Left kidney (tissue), 1 donor: ENCODE measurements at regions not wholly inside any gene's neighbourhood (a gene's known extent, or its start where the extent isn't known, plus 50 kb on each side); places are given as distances from the start of the nearest gene placed in this dataset.

ENCODE experiments used
- DNase-seq: peaks from one replicate; pipeline ENCODE4 v3.0.0-alpha.2; 2013

DNA sequence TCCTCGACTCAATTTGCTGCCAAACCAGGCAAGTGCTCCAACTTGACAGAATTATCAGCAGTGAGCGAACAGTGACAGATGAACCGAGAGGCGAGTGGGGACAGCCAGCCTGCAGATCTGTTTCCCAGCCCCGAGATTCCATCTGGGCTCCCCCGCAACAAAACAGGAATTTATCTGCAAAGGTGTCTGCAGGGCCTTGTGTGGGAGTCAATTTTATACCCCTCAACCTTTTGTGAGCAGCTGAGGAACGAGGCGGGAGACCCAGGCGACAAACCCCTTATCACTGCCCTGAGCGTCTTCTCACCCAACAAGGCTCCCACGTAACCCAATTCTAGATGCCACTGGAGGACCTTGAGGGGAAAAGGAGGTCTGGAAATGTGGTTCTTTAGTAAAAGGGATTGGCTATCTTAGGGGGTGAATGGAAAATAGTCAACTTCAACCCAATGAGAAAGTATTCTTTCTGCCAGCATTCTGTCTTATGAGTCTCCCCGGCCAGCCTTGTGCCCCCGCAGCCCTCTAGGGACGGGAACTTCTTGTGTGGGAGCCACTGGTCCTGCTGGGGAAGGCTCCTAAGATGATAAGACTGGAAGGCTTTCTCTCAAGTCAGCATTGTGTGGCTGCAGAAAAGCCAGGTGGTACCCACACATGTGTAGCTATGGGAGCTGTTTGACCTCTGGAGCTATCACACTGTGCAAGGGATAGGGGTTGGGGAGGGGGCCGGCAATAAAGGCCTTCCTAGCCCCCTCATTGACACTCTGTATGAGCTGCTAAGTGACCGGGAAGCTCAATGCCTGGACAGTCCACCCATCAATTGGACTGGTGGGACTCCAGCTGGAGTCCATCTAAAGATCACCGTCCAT, 527.9 kb downstream of the SHQ1 start:
- no peak for DNase-seq

GRCh38 chr3:72319194-72320094, 528.8 kb downstream of the SHQ1 start:
- DNase-seq, result no peak

DNA sequence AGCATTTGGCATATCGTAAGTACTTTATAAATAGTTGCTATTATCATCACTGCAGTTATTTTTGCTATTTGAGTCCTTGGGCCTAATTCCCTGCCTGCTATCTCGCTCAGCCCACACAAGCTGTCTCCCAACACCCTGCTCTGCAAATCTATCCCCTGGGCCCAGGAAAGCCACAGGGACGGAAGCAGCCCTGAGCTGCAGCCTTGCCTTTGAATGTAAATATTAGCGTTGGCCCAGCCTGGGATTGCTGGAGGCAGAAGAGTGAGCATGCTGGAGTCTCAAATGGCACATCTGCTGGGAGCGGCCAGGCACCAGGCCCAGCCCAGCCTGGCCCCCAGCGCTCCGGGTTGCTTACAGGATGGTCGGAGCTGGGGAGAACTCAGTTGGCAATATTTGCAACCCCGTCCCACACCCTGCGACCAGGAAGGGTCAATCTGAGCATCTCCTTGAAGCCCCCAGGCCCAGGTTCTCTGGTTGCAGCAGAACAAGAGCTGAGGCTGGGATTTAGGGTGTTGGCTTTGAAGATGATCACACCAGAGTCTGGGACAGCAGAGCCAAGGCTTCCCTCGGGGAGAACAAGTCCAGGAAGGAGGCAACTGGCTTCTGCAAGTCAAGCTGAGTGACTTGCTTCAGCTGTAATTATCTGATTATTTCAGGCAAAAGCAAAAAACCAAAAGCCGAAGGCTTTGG, 529.6 kb downstream of the SHQ1 start:
- no peak for DNase-seq

GRCh38 chr3:72317491-72317890, 530.8 kb downstream of the SHQ1 start:
- DNase-seq, result no peak

DNA sequence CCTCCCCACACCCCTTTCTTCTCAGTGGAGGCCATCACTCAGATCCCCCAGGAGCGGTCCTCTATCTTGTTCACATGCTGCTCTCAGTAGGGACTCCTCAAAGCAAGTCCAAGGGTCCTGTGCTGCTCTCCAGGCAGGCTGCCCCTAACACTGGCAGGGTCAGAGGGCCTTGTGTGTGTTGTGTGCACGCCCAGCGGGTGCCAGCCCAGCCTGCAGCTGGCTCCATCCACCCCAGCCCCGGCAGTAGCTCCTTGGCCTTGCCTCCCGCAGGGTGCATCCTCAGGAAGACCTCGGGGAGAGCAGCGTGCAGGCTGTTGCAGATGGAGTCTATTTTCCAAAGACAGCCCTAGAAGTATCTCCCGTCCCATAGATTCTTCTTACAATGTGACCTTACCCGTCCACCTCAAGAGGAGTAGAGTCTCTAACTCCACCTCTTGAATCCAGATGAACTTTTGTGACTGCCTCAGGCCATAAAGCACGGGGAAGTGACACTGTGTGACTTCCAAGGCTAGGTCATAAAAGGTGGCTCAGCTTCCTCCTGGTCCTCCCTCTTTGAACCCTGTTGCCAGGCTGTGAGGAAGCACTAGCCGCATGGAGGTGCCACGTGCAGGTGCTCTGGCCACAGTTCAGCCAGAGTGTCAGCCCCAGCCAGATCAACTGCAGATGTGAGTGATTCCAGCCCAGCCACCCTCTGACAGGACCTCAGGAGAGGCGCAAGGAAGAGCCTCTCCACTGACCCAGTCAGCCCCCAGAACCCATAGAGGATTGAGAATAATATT, 531.6 kb downstream of the SHQ1 start:
- no peak for DNase-seq

DNA sequence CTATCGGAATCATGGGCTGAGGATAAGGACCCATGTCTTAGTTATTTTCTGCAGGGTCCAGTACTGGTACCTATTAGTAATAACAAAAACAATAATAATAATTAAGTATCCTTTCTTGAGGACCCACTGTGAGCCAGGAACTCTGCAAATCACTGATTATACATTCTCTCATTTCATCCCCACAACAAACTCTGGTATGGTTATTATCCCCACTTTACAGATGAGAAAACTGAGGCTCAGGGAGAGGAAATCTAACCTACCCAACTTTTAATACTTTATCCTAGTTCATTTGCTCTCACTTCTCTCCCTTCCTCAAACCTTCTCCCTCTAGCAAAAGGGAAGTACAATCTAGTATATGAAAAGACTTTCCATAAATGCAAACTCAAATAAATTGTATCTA, 528.4 kb upstream of the PROK2 start:
- DNase-seq, result no peak

DNA sequence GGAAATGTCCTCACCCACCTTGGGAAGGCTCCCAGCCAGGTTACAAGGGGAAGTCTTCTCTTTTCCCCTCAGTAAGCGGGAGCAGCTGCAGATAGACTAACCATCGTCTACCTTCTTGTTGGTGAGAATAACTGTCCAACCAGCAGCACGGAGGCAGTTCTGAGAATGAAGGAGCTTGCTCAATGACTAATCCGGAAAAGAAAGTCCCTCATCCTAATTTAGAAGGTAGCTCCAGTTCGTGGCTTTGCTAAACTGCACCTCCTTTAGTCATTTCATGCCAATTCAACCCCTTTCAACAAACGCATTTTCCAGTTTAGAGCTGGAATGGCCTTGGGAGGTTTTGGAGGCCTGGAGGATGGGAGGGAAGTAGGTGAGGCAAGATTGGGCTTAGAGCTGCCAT, 527.4 kb upstream of the PROK2 start:
- no peak for DNase-seq

- no peak for DNase-seq
These were observed 526.5 kb upstream of the PROK2 start for GRCh38 chr3:72311425-72311824.

GRCh38 chr3:72310419-72311380, 525.8 kb upstream of the PROK2 start:
- DNase-seq, result no peak

DNA sequence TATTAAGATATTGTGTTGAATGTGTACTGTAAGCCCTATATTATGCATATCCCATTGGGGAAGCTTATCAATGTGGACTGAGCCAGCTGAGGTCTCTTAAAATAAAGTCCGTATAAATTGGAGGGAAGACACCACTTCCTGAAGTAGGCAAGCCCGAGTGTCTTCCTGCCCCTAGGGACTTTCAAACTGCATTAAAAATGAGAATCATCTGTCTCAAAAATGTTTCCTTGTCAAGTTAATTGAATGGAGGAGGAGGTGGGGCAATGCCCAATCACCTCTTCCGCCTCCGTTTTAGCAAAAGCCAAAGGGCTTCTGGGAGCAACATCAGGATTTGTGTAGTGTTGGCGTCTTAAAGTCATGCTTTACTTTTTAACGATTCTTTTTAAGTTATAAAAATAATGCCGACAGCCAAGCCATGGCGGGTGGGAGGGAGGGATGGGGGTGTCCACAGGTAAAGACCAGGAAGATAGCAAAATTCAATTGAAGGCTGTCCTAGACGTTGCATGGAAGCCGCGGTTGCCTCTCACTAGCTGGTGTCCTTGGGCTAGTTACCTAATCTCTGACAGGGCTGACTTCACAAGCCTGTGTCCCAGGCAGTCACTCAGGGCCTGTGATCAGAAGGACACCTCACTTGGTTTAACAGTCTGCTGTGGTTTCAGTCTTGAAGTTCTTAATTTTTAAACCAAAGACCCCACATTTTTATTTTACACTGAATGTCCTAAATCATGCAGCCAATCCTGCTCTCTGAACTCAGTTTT, 524.9 kb upstream of the PROK2 start:
- no peak for DNase-seq

DNA sequence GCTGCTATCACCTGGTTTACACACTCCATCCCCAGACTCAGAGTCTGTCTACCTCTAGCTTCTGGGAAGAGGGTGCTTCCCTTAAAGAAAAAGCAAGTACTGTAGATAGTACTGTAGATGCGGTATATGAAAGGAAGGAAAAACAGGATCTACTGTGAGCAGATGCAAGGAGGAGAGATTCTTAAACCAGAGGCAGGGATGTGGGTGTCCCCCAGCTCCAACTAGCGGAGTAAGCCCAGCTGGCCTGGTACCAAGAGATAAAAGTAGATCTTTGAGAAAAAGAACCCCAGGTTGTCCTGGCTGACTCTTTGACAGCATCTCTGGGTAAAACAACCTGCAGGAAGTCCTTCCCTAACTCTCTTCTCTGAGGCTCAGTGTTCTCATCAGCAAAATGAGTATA, 523.7 kb upstream of the PROK2 start:
- no peak for DNase-seq

DNA sequence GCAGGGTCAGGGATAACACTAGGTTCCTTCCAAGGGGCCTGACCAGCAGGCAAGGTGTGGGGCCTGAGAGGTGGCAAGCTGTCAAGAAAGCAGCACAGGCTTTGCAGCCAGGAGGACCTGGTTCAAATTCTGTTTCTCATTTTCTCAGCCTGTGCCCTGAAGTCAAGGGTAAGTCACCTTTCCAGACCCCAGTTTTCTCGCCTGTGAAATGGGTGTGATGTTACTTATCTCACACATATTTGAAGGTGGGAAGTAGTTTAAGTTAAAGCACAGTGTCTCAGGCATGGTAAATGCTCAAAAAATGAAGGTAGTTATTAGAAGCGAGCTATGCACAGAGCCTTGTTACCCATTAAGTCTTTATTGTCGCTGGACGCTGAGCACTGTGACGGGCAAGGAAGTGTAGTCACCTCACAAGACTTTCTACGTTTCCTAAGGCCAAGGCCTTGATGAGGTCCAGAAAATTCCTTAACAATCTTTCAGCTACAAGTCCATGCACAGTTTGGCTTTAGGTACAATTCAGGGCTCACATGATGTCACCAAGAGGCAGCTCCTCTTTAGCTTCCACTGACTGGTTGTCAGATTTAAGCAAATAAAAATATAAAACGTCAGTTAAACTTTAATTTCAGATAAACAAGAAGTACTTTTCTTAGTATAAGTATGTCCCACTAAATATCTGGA, 522.6 kb upstream of the PROK2 start:
- DNase-seq, result no peak

- DNase-seq, result peak; percentile 90
These were observed 521.9 kb upstream of the PROK2 start for GRCh38 chr3:72306800-72307341.

- no peak for DNase-seq
These were observed 519.0 kb upstream of the PROK2 start for GRCh38 chr3:72303926-72304325.

DNA sequence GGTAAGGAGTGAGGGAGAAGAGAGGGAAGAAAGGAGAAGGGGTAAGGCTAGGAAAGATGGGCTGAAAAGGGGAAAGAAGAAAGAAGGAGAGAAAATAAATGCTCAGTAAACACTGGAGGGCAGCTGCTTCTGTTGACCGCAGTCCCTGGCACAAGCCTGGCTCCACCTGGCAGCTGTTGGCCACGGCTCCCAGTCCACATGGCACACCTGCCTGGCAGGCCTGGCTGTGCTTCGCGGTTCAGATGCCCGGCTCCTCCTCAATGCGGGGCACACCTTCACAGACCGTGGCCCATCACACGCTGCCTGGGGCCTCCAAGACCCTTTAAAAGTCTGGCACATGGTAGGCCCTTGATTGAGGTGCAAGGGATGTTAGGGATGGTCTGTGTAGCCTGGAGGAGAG, 516.8 kb upstream of the PROK2 start:
- no peak for DNase-seq

DNA sequence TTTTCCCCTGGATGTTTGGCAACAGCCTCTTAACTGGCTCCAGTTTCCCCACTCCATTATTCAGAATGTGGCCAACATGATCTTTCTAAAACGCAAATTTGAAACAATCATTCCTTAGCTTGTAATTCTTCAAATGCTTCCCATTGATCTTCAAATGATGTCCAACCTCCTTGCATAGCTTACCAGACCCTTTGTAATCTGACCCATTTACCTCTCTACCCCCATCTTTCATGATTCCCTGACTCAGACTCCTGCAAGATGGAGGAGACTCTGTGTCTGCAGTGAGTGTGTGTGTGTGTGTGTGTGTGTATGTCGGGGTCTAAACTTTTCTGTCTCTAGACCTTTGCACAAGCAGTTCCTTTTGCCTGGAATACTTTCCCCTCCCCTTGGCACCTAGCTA, 515.7 kb upstream of the PROK2 start:
- no peak for DNase-seq

- DNase-seq, result no peak
These were observed 514.9 kb upstream of the PROK2 start for GRCh38 chr3:72299823-72300222.

DNA sequence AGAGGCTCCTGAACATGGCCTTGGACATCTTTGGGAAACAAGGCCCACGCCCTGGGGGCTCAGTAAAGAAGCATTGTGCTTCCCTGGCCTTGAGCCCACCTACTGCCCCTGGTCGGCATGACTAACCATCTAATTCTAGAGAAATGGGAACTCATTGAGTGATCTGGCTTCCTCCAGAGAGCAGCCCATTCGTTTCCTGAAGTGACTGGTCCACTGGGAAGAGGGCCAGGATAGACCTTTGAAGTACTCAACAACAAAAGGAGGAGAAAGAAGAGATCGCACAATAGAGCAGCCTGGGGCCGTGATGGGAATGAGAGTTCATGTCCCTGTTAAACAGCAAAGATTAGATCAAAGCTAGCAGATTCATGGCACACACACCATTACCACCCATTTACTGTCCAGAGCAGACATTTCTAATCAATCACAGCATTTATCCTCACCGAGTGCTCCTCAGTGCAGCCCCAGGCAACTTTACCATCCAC, 514.4 kb upstream of the PROK2 start:
- no peak for DNase-seq
